ENCODE measurements at regions not wholly inside any gene's neighbourhood (a gene's known extent, or its start where the extent isn't known, plus 50 kb on each side); places are given as distances from the start of the nearest gene placed in this dataset.

DNA sequence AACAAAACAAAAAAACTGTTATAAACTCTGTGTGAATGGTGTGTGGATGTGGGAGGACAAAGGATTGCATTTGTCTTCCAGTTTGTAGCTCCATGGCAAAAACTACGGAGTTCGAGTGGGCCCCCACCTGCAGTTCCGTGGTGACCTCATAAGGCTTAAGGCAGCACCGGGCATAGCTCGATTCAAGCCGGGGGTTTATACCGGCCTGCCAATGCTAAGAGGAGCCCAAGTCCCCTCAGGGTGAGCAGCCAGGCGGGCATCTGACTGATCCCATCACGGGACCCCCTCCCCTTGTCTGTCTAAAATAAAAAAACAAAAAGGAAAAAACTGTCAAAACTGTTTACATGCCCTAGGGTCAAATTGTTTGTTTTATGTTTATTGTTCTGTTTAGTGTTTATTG, 463.2 kb upstream of the HTR1E start:
- CTCF ChIA-PET, result no interaction called here
- DNase-seq (ENCODE audit: extremely low spot score), result no peak
- POLR2A ChIA-PET, result no interaction called here
- TF ChIP-seq FOXK2 (IDR thresholded peaks at IDR 0.05), result no peak
- TF ChIP-seq LEF1 (IDR thresholded peaks at IDR 0.05; ENCODE audit: borderline replicate concordance), result no peak
- no peak for TF ChIP-seq HDGF (IDR thresholded peaks at IDR 0.05; ENCODE audit: borderline replicate concordance)
- no peak for TF ChIP-seq TARDBP (IDR thresholded peaks at IDR 0.05)
- no peak for TF ChIP-seq ZNF384 (IDR thresholded peaks at IDR 0.05)
- TF ChIP-seq PKNOX1 (IDR thresholded peaks at IDR 0.05), result no peak
- no peak for TF ChIP-seq FOXM1 (IDR thresholded peaks at IDR 0.05; ENCODE audit: borderline replicate concordance)
- TF ChIP-seq BHLHE40 (IDR thresholded peaks at IDR 0.05; ENCODE audit: borderline replicate concordance), result no peak
- no peak for TF ChIP-seq NFRKB (IDR thresholded peaks at IDR 0.05)

DNA sequence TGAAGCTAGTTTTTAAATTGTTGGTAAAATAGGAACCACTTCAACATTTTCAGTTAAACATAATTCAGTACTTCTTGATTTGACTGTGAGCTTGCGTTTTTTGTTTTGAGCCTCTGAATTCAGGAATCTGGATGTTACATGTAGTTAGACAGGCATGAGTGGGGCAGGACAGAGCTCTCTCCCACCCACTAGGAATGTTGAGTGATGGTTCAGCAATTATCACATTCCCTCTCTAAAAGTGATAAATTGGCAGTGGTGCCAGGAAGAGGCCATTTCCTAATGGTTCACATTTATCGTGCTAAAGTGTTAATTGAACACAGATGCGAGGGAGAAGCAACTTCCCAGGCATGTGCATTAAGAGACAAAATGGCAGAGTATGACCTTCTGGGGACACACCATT, 465.5 kb upstream of the HTR1E start:
- no peak for TF ChIP-seq TARDBP (IDR thresholded peaks at IDR 0.05)
- no peak for TF ChIP-seq PKNOX1 (IDR thresholded peaks at IDR 0.05)
- TF ChIP-seq ZNF384 (IDR thresholded peaks at IDR 0.05), result no peak
- TF ChIP-seq FOXK2 (IDR thresholded peaks at IDR 0.05), result no peak
- TF ChIP-seq ELF4 (IDR thresholded peaks at IDR 0.05), result no peak
- TF ChIP-seq ARNT (IDR thresholded peaks at IDR 0.05), result no peak
- TF ChIP-seq NFRKB (IDR thresholded peaks at IDR 0.05), result no peak
- ChIA-PET POLR2A (no interaction called here), CTCF (no interaction called here)
- DNase-seq (ENCODE audit: extremely low spot score), result no peak

GRCh38 chr6:86459978-86460377, 477.4 kb upstream of the HTR1E start:
- ChIA-PET CTCF (no interaction called here), POLR2A (no interaction called here)
- no peak for DNase-seq (ENCODE audit: extremely low spot score)
- no peak for TF ChIP-seq CTBP1 (IDR thresholded peaks at IDR 0.05; ENCODE audit: borderline replicate concordance)
- no peak for TF ChIP-seq SP1 (IDR thresholded peaks at IDR 0.05)
- TF ChIP-seq PKNOX1 (IDR thresholded peaks at IDR 0.05), result no peak
- no peak for TF ChIP-seq L3MBTL2 (conservative IDR thresholded peaks at IDR 0.05)
- no peak for TF ChIP-seq NFRKB (IDR thresholded peaks at IDR 0.05)
- no peak for TF ChIP-seq LEF1 (IDR thresholded peaks at IDR 0.05; ENCODE audit: borderline replicate concordance)
- TF ChIP-seq SUZ12 (IDR thresholded peaks at IDR 0.05), result no peak
- TF ChIP-seq TARDBP (IDR thresholded peaks at IDR 0.05), result no peak
- TF ChIP-seq HDGF (IDR thresholded peaks at IDR 0.05; ENCODE audit: borderline replicate concordance), result no peak
- TF ChIP-seq ARNT (IDR thresholded peaks at IDR 0.05), result no peak
- TF ChIP-seq BHLHE40 (IDR thresholded peaks at IDR 0.05; ENCODE audit: borderline replicate concordance), result no peak
- no peak for TF ChIP-seq ZNF384 (IDR thresholded peaks at IDR 0.05)
- no peak for TF ChIP-seq ELF4 (IDR thresholded peaks at IDR 0.05)

DNA sequence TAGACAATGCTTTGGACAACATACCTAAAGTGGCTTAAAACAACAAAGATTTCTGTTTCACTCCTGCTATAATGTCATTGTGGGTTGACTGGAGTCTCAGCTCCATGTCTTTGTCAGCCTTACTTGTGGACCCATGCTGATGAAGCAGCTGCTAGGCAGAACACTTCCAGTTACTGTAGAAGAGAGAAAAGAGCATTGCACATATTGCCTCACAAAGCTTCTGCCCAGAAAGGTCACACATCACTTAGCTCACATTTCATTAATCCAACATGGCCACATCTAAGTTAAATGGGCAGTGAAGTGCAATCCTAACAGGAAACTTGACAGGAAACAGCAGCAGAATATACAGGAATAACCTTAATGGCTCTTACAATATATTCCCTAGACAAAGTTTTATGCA, 480.5 kb upstream of the HTR1E start:
- DNase-seq (ENCODE audit: extremely low spot score), result no peak
- ChIA-PET POLR2A (no interaction called here), CTCF (no interaction called here)

GRCh38 chr6:86453232-86453631, 484.1 kb upstream of the HTR1E start:
- no peak for TF ChIP-seq SP1 (IDR thresholded peaks at IDR 0.05)
- TF ChIP-seq ELF4 (IDR thresholded peaks at IDR 0.05), result no peak
- no peak for TF ChIP-seq FOXK2 (IDR thresholded peaks at IDR 0.05)
- TF ChIP-seq L3MBTL2 (conservative IDR thresholded peaks at IDR 0.05), result no peak
- TF ChIP-seq TARDBP (IDR thresholded peaks at IDR 0.05), result no peak
- no peak for TF ChIP-seq CTBP1 (IDR thresholded peaks at IDR 0.05; ENCODE audit: borderline replicate concordance)
- TF ChIP-seq HDGF (IDR thresholded peaks at IDR 0.05; ENCODE audit: borderline replicate concordance), result no peak
- TF ChIP-seq ARNT (IDR thresholded peaks at IDR 0.05), result no peak
- TF ChIP-seq ZNF384 (IDR thresholded peaks at IDR 0.05), result no peak
- no peak for TF ChIP-seq FOXM1 (IDR thresholded peaks at IDR 0.05; ENCODE audit: borderline replicate concordance)
- CTCF ChIA-PET, result no interaction called here
- no peak for DNase-seq (ENCODE audit: extremely low spot score)
- POLR2A ChIA-PET, result no interaction called here

More for the DNA sequence above, 480.5 kb upstream of the HTR1E start:
- TF ChIP-seq HDGF (IDR thresholded peaks at IDR 0.05; ENCODE audit: borderline replicate concordance), result no peak
- no peak for TF ChIP-seq ARNT (IDR thresholded peaks at IDR 0.05)
- no peak for TF ChIP-seq SUZ12 (IDR thresholded peaks at IDR 0.05)
- TF ChIP-seq LEF1 (IDR thresholded peaks at IDR 0.05; ENCODE audit: borderline replicate concordance), result no peak
- no peak for TF ChIP-seq SP1 (IDR thresholded peaks at IDR 0.05)
- no peak for TF ChIP-seq ELF4 (IDR thresholded peaks at IDR 0.05)
- no peak for TF ChIP-seq BHLHE40 (IDR thresholded peaks at IDR 0.05; ENCODE audit: borderline replicate concordance)
- no peak for TF ChIP-seq TARDBP (IDR thresholded peaks at IDR 0.05)
- TF ChIP-seq FOXA1 (IDR thresholded peaks at IDR 0.05), result no peak
- TF ChIP-seq FOXK2 (IDR thresholded peaks at IDR 0.05), result no peak
- TF ChIP-seq PKNOX1 (IDR thresholded peaks at IDR 0.05), result no peak
- TF ChIP-seq ZNF384 (IDR thresholded peaks at IDR 0.05), result no peak
- no peak for TF ChIP-seq L3MBTL2 (conservative IDR thresholded peaks at IDR 0.05)
- no peak for TF ChIP-seq FOXM1 (IDR thresholded peaks at IDR 0.05; ENCODE audit: borderline replicate concordance)
- no peak for TF ChIP-seq NFRKB (IDR thresholded peaks at IDR 0.05)
- no peak for TF ChIP-seq CTBP1 (IDR thresholded peaks at IDR 0.05; ENCODE audit: borderline replicate concordance)

DNA sequence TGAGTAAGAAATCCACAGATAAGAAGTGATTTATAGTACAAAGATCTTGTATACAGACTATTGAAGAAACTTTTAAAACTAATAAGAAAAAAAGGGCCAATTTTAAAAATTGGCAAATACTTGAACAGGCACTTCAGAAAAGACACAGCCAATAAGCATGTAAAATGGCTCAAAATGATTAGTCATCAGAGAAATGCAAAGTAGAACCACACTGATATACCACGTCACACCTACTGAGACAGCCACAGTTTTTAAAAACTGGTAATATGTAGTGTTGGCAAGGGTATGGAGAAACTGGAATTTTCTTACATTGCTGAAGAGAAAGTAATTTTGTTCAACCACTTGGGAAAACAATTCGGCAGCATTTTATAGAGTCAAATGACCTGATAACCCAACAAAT, 488.9 kb upstream of the HTR1E start:
- POLR2A ChIA-PET, result no interaction called here
- CTCF ChIA-PET, result no interaction called here
- no peak for TF ChIP-seq CTBP1 (IDR thresholded peaks at IDR 0.05; ENCODE audit: borderline replicate concordance)
- DNase-seq (ENCODE audit: extremely low spot score), result no peak

Measured in HEK293T (cell line).